WTC11 (cell line): ENCODE measurements at regions not wholly inside any gene's neighbourhood (a gene's known extent, or its start where the extent isn't known, plus 50 kb on each side); places are given as distances from the start of the nearest gene placed in this dataset.

Source experiments
- ATAC-seq: fragments of 200-7000 bp; cut with Tn5 transposase; 2 replicates; pipeline ENCODE4 v1.10.0; 2021; ENCODE audit warnings: mild to moderate bottlenecking, moderate library complexity
- CTCF ChIA-PET: fragments of 300-600 bp; sonication (Branson Sonifier 250); formaldehyde crosslinking; loops from one replicate; lab custom pipeline; 2021; ENCODE audit warnings: antibody characterized with exemption; lab: Charles Lee
- POLR2A ChIA-PET: fragments of 350-600 bp; sonication (Branson Sonifier 250); formaldehyde crosslinking; loops from one replicate; lab custom pipeline; 2021; ENCODE audit warnings: antibody characterized with exemption; lab: Charles Lee
- DNase-seq: peaks from one replicate; pipeline ENCODE4 v3.0.0; 2021; ENCODE audit warnings: low spot score
- H3K27ac Mint-ChIP-seq: 2 replicates; pipeline ENCODE4 v1.8.0; 2021; ENCODE audit warnings: mixed read lengths
- H3K27me3 Mint-ChIP-seq: 2 replicates; pipeline ENCODE4 v1.8.0; 2021; ENCODE audit warnings: low read depth, mild to moderate bottlenecking, moderate library complexity, mixed read lengths
- H3K36me3 Mint-ChIP-seq: 2 replicates; pipeline ENCODE4 v1.8.0; 2021; ENCODE audit warnings: mixed read lengths
- H3K4me1 Mint-ChIP-seq: 2 replicates; pipeline ENCODE4 v1.8.0; 2022; ENCODE audit warnings: mixed read lengths
- H3K4me3 Mint-ChIP-seq: 2 replicates; pipeline ENCODE4 v1.8.0; 2021; ENCODE audit warnings: mild to moderate bottlenecking, moderate library complexity, mixed read lengths
- H3K9me3 Mint-ChIP-seq: 2 replicates; pipeline ENCODE4 v1.8.0; 2021; ENCODE audit warnings: mixed read lengths
- CBFB ChIP-seq: sonication (generic); formaldehyde crosslinking; IDR thresholded peaks from 2 replicates; pipeline ENCODE4 v1.8.1; 2022; ENCODE audit warnings: mild to moderate bottlenecking, low read depth, missing genetic modification reagents
- GABPB1 ChIP-seq: sonication (generic); formaldehyde crosslinking; IDR thresholded peaks from 2 replicates; pipeline ENCODE4 v1.8.1; 2023; ENCODE audit warnings: mild to moderate bottlenecking, missing genetic modification reagents
- JAZF1 ChIP-seq: fragments of 250-450 bp; sonication (Bioruptor Pico); IDR thresholded peaks from 2 replicates; pipeline ENCODE4 v1.9.0; 2021; ENCODE audit warnings: moderate library complexity, mild to moderate bottlenecking, inconsistent platforms
- MXD4 ChIP-seq: fragments of 250-450 bp; sonication (Bioruptor Pico); IDR thresholded peaks from 2 replicates; pipeline ENCODE4 v1.8.0; 2021; ENCODE audit warnings: mild to moderate bottlenecking, moderate library complexity, borderline replicate concordance
- NR3C1 ChIP-seq: sonication (generic); formaldehyde crosslinking; conservative IDR thresholded peaks from 2 replicates; pipeline ENCODE4 v1.8.1; 2023; ENCODE audit warnings: low read depth, mild to moderate bottlenecking, missing genetic modification reagents
- OVOL2 ChIP-seq: fragments of 250-450 bp; sonication (Bioruptor Pico); IDR thresholded peaks from 2 replicates; pipeline ENCODE4 v1.9.0; 2021; ENCODE audit warnings: mild to moderate bottlenecking, borderline replicate concordance
- ZNF317 ChIP-seq: sonication (generic); formaldehyde crosslinking; IDR thresholded peaks from 2 replicates; pipeline ENCODE4 v1.8.1; 2023; ENCODE audit warnings: low read depth, mild to moderate bottlenecking, moderate library complexity, missing genetic modification reagents, borderline replicate concordance
- ZNF396 ChIP-seq: fragments of 250-450 bp; sonication (Bioruptor Pico); IDR thresholded peaks from 2 replicates; pipeline ENCODE4 v1.8.0; 2021; ENCODE audit warnings: mild to moderate bottlenecking, moderate library complexity, borderline replicate concordance
- ZNF423 ChIP-seq: fragments of 250-450 bp; sonication (Bioruptor Pico); IDR thresholded peaks from 2 replicates; pipeline ENCODE4 v2.1.2; 2022; ENCODE audit warnings: mild to moderate bottlenecking, moderate library complexity
- ZNF671 ChIP-seq: fragments of 250-450 bp; sonication (Bioruptor Pico); IDR thresholded peaks from 2 replicates; pipeline ENCODE4 v1.8.0; 2021; ENCODE audit warnings: mild to moderate bottlenecking
- TF ChIP-seq, protein P1 (sequence below): sonication (generic); formaldehyde crosslinking; IDR thresholded peaks from 2 replicates; pipeline ENCODE4 v1.8.1; 2022; ENCODE audit warnings: low read depth, missing genetic modification reagents, borderline replicate concordance
- TF ChIP-seq, protein P2 (sequence below): sonication (generic); formaldehyde crosslinking; IDR thresholded peaks from 2 replicates; pipeline ENCODE4 v1.8.1; 2022; ENCODE audit warnings: missing genetic modification reagents, borderline replicate concordance
- TF ChIP-seq, protein P3 (sequence below): fragments of 250-450 bp; sonication (Bioruptor Pico); IDR thresholded peaks from 2 replicates; pipeline ENCODE4 v1.9.0; 2021; ENCODE audit warnings: mild to moderate bottlenecking, borderline replicate concordance
- TF ChIP-seq, protein P4 (sequence below): sonication (generic); formaldehyde crosslinking; IDR thresholded peaks from 2 replicates; pipeline ENCODE4 v1.8.0; 2022; ENCODE audit warnings: missing genetic modification reagents
- TF ChIP-seq, protein P5 (sequence below): sonication (generic); formaldehyde crosslinking; IDR thresholded peaks from 2 replicates; pipeline ENCODE4 v1.8.1; 2022; ENCODE audit warnings: low read depth, mild to moderate bottlenecking, moderate library complexity, missing genetic modification reagents, borderline replicate concordance
- TF ChIP-seq, protein P6 (sequence below): sonication (generic); formaldehyde crosslinking; IDR thresholded peaks from 2 replicates; pipeline ENCODE4 v1.8.1; 2023; ENCODE audit warnings: mild to moderate bottlenecking, moderate library complexity, missing genetic modification reagents
- TF ChIP-seq, protein P7 (sequence below): sonication (generic); formaldehyde crosslinking; IDR thresholded peaks from 2 replicates; pipeline ENCODE4 v1.8.0; 2022; ENCODE audit warnings: mild to moderate bottlenecking, missing genetic modification reagents
- TF ChIP-seq, protein P8 (sequence below): sonication (generic); formaldehyde crosslinking; IDR thresholded peaks from 2 replicates; pipeline ENCODE4 v1.8.1; 2022; ENCODE audit warnings: mild to moderate bottlenecking, moderate library complexity, missing genetic modification reagents

DNA sequence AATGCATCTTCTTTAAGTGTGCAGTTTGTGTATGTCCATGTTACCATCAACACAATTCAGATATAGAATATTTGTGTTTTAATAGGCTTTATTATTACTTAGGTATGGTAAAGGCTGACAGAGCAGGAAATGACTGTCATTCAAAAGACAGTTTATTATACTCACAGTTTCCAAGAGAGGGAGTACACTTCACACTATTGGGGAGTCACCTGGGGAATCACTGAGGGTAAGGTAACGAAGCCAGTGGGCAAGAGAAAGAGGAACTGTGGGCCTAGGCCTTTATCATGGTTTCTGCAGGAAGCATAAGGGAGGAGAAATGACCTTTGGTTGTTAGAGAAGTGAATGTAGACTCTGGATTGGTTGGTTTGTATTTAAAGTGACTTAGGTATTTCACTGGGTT lies 235.1 kb upstream of the HCCS start:
- CTCF ChIA-PET: no interaction called here
- TF ChIP-seq GABPB1 (no peak), ZNF671 (CRISPR knock-in tag) (no peak), ZNF396 (CRISPR knock-in tag) (no peak)
- TF ChIP-seq, protein P1, sequence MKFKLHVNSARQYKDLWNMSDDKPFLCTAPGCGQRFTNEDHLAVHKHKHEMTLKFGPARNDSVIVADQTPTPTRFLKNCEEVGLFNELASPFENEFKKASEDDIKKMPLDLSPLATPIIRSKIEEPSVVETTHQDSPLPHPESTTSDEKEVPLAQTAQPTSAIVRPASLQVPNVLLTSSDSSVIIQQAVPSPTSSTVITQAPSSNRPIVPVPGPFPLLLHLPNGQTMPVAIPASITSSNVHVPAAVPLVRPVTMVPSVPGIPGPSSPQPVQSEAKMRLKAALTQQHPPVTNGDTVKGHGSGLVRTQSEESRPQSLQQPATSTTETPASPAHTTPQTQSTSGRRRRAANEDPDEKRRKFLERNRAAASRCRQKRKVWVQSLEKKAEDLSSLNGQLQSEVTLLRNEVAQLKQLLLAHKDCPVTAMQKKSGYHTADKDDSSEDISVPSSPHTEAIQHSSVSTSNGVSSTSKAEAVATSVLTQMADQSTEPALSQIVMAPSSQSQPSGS (CRISPR knock-in tag): no peak
- TF ChIP-seq, protein P2, sequence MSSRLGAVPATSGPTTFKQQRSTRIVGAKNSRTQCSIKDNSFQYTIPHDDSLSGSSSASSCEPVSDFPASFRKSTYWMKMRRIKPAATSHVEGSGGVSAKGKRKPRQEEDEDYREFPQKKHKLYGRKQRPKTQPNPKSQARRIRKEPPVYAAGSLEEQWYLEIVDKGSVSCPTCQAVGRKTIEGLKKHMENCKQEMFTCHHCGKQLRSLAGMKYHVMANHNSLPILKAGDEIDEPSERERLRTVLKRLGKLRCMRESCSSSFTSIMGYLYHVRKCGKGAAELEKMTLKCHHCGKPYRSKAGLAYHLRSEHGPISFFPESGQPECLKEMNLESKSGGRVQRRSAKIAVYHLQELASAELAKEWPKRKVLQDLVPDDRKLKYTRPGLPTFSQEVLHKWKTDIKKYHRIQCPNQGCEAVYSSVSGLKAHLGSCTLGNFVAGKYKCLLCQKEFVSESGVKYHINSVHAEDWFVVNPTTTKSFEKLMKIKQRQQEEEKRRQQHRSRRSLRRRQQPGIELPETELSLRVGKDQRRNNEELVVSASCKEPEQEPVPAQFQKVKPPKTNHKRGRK (CRISPR knock-in tag): no peak
- Mint-ChIP-seq H3K4me1 (no peaks in the 10 kb centered on the region), H3K27ac (no peak overlapping the region), H3K9me3 (no peaks in the 10 kb centered on the region), H3K27me3 (no peaks in the 10 kb centered on the region; the same call in 1 of the 2 replicates), H3K4me3 (no peak overlapping the region), H3K36me3 (no peaks in the 10 kb centered on the region)
- ATAC-seq (no peak), DNase-seq (no peak)
- POLR2A ChIA-PET: no interaction called here

DNA sequence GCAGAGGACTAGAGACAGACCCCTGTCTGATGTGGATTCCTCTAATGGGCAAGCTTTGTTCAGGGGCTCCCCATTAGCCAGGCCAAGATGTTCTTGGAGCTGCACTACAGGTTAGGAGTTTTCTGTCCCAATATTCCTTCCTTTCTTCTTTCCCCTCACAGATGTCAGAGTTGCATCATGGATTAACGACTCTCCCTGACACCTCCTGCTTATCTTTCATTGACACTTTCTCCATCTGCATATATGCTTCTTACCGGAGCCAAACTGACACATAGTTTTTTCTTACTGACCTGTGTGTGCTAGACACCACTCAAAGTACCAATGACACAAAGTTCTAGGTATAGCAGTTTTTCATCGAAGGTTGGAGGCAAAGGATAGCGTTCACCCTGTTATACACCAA lies 228.6 kb upstream of the HCCS start:
- Mint-ChIP-seq H3K4me1 (no peaks in the 10 kb centered on the region; the same call in 1 of the 2 replicates), H3K36me3 (no peaks in the 10 kb centered on the region), H3K4me3 (no peak overlapping the region), H3K27ac (no peak overlapping the region), H3K27me3 (no peaks in the 10 kb centered on the region), H3K9me3 (no peaks in the 10 kb centered on the region)
- no peak for ATAC-seq
- ChIA-PET POLR2A (no interaction called here), CTCF (no interaction called here)
- no peak for DNase-seq
- TF ChIP-seq ZNF317 (CRISPR knock-in tag): no peak
- TF ChIP-seq ZNF423 (CRISPR knock-in tag): no peak
- TF ChIP-seq, protein P3, sequence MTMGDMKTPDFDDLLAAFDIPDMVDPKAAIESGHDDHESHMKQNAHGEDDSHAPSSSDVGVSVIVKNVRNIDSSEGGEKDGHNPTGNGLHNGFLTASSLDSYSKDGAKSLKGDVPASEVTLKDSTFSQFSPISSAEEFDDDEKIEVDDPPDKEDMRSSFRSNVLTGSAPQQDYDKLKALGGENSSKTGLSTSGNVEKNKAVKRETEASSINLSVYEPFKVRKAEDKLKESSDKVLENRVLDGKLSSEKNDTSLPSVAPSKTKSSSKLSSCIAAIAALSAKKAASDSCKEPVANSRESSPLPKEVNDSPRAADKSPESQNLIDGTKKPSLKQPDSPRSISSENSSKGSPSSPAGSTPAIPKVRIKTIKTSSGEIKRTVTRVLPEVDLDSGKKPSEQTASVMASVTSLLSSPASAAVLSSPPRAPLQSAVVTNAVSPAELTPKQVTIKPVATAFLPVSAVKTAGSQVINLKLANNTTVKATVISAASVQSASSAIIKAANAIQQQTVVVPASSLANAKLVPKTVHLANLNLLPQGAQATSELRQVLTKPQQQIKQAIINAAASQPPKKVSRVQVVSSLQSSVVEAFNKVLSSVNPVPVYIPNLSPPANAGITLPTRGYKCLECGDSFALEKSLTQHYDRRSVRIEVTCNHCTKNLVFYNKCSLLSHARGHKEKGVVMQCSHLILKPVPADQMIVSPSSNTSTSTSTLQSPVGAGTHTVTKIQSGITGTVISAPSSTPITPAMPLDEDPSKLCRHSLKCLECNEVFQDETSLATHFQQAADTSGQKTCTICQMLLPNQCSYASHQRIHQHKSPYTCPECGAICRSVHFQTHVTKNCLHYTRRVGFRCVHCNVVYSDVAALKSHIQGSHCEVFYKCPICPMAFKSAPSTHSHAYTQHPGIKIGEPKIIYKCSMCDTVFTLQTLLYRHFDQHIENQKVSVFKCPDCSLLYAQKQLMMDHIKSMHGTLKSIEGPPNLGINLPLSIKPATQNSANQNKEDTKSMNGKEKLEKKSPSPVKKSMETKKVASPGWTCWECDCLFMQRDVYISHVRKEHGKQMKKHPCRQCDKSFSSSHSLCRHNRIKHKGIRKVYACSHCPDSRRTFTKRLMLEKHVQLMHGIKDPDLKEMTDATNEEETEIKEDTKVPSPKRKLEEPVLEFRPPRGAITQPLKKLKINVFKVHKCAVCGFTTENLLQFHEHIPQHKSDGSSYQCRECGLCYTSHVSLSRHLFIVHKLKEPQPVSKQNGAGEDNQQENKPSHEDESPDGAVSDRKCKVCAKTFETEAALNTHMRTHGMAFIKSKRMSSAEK: no peak
- TF ChIP-seq, protein P4, sequence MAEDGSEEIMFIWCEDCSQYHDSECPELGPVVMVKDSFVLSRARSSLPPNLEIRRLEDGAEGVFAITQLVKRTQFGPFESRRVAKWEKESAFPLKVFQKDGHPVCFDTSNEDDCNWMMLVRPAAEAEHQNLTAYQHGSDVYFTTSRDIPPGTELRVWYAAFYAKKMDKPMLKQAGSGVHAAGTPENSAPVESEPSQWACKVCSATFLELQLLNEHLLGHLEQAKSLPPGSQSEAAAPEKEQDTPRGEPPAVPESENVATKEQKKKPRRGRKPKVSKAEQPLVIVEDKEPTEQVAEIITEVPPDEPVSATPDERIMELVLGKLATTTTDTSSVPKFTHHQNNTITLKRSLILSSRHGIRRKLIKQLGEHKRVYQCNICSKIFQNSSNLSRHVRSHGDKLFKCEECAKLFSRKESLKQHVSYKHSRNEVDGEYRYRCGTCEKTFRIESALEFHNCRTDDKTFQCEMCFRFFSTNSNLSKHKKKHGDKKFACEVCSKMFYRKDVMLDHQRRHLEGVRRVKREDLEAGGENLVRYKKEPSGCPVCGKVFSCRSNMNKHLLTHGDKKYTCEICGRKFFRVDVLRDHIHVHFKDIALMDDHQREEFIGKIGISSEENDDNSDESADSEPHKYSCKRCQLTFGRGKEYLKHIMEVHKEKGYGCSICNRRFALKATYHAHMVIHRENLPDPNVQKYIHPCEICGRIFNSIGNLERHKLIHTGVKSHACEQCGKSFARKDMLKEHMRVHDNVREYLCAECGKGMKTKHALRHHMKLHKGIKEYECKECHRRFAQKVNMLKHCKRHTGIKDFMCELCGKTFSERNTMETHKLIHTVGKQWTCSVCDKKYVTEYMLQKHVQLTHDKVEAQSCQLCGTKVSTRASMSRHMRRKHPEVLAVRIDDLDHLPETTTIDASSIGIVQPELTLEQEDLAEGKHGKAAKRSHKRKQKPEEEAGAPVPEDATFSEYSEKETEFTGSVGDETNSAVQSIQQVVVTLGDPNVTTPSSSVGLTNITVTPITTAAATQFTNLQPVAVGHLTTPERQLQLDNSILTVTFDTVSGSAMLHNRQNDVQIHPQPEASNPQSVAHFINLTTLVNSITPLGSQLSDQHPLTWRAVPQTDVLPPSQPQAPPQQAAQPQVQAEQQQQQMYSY: no peak
- TF ChIP-seq, protein P5, sequence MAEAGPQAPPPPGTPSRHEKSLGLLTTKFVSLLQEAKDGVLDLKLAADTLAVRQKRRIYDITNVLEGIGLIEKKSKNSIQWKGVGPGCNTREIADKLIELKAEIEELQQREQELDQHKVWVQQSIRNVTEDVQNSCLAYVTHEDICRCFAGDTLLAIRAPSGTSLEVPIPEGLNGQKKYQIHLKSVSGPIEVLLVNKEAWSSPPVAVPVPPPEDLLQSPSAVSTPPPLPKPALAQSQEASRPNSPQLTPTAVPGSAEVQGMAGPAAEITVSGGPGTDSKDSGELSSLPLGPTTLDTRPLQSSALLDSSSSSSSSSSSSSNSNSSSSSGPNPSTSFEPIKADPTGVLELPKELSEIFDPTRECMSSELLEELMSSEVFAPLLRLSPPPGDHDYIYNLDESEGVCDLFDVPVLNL (CRISPR knock-in tag): no peak
- no peak for TF ChIP-seq JAZF1
- no peak for TF ChIP-seq CBFB
- TF ChIP-seq, protein P6, sequence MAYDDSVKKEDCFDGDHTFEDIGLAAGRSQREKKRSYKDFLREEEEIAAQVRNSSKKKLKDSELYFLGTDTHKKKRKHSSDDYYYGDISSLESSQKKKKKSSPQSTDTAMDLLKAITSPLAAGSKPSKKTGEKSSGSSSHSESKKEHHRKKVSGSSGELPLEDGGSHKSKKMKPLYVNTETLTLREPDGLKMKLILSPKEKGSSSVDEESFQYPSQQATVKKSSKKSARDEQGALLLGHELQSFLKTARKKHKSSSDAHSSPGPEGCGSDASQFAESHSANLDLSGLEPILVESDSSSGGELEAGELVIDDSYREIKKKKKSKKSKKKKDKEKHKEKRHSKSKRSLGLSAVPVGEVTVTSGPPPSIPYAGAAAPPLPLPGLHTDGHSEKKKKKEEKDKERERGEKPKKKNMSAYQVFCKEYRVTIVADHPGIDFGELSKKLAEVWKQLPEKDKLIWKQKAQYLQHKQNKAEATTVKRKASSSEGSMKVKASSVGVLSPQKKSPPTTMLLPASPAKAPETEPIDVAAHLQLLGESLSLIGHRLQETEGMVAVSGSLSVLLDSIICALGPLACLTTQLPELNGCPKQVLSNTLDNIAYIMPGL (CRISPR knock-in tag): no peak
- no peak for TF ChIP-seq NR3C1 (CRISPR knock-in tag)
- no peak for TF ChIP-seq MXD4 (CRISPR knock-in tag)
- TF ChIP-seq, protein P7, sequence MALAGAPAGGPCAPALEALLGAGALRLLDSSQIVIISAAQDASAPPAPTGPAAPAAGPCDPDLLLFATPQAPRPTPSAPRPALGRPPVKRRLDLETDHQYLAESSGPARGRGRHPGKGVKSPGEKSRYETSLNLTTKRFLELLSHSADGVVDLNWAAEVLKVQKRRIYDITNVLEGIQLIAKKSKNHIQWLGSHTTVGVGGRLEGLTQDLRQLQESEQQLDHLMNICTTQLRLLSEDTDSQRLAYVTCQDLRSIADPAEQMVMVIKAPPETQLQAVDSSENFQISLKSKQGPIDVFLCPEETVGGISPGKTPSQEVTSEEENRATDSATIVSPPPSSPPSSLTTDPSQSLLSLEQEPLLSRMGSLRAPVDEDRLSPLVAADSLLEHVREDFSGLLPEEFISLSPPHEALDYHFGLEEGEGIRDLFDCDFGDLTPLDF (CRISPR knock-in tag): no peak
- TF ChIP-seq, protein P8, sequence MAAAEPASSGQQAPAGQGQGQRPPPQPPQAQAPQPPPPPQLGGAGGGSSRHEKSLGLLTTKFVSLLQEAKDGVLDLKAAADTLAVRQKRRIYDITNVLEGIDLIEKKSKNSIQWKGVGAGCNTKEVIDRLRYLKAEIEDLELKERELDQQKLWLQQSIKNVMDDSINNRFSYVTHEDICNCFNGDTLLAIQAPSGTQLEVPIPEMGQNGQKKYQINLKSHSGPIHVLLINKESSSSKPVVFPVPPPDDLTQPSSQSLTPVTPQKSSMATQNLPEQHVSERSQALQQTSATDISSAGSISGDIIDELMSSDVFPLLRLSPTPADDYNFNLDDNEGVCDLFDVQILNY (CRISPR knock-in tag): no peak
- TF ChIP-seq OVOL2 (CRISPR knock-in tag): no peak
